ENCODE measurements at regions not wholly inside any gene's neighbourhood (a gene's known extent, or its start where the extent isn't known, plus 50 kb on each side); places are given as distances from the start of the nearest gene placed in this dataset.

- TF ChIP-seq CTCF (IDR thresholded peaks at IDR 0.05) (no peak), POLR2A (IDR thresholded peaks at IDR 0.05) (no peak)
Measured at GRCh38 chr3:35078780-35079179, 560.5 kb upstream of the ARPP21 start.
